ENCODE measurements at regions not wholly inside any gene's neighbourhood (a gene's known extent, or its start where the extent isn't known, plus 50 kb on each side); places are given as distances from the start of the nearest gene placed in this dataset.

DNA sequence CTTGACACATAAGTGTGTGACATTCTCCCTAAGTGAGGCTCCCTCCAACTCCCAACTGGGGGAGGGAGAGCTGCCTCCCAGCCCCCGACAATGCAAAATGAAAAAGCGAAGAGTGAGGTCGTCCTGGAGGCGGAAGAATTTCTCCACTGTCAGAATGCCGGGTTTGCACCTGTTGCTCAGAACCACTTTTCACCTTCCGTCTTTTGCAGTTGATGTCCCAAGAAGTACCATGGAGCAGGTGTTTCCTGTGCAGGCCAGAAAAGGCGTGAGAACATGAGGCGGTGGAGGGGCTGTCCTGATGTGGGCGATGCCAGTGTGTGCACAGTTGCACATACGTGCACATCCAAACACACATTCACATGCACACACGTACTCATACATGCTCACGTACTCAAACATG is 158.6 kb upstream of the AJAP1 start:
- DNase-seq (ENCODE audit: extremely low spot score): no peak
- POLR2A ChIA-PET: no interaction called here
- CTCF ChIA-PET: no interaction called here
- TF ChIP-seq SP1 (IDR thresholded peaks at IDR 0.05) (no peak), FOXA1 (IDR thresholded peaks at IDR 0.05) (no peak), ARNT (IDR thresholded peaks at IDR 0.05) (no peak), BHLHE40 (IDR thresholded peaks at IDR 0.05; ENCODE audit: borderline replicate concordance) (no peak), LEF1 (IDR thresholded peaks at IDR 0.05; ENCODE audit: borderline replicate concordance) (no peak), TARDBP (IDR thresholded peaks at IDR 0.05) (no peak)
- TF ChIP-seq, protein P1, sequence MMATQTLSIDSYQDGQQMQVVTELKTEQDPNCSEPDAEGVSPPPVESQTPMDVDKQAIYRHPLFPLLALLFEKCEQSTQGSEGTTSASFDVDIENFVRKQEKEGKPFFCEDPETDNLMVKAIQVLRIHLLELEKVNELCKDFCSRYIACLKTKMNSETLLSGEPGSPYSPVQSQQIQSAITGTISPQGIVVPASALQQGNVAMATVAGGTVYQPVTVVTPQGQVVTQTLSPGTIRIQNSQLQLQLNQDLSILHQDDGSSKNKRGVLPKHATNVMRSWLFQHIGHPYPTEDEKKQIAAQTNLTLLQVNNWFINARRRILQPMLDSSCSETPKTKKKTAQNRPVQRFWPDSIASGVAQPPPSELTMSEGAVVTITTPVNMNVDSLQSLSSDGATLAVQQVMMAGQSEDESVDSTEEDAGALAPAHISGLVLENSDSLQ (IDR thresholded peaks at IDR 0.05): no peak

DNA sequence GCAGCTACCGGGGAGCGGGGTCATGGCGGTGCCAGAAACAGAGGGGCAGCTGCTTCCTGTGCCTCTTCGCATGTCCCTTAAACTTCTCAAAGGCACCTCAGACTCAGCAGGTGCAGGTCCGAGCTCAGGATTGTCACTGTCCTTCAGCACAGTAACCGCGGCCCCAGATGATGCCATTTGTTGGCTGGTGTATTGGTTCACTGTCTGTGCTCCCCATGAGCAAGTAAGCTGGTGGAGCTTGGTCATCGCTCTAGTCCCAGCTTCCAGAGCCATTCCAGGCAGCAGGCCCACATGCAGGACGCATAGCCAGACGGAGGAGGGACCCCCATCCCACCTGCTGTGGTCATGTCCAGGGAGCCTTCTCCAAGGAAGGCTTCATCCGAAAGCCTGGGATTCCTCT is 154.0 kb upstream of the AJAP1 start:
- TF ChIP-seq SUZ12 (IDR thresholded peaks at IDR 0.05) (no peak), HDGF (IDR thresholded peaks at IDR 0.05; ENCODE audit: borderline replicate concordance) (no peak), FOXA1 (IDR thresholded peaks at IDR 0.05) (no peak), BHLHE40 (IDR thresholded peaks at IDR 0.05; ENCODE audit: borderline replicate concordance) (no peak)
- POLR2A ChIA-PET: no interaction called here
- CTCF ChIA-PET: no interaction called here
- DNase-seq (ENCODE audit: extremely low spot score): no peak

DNA sequence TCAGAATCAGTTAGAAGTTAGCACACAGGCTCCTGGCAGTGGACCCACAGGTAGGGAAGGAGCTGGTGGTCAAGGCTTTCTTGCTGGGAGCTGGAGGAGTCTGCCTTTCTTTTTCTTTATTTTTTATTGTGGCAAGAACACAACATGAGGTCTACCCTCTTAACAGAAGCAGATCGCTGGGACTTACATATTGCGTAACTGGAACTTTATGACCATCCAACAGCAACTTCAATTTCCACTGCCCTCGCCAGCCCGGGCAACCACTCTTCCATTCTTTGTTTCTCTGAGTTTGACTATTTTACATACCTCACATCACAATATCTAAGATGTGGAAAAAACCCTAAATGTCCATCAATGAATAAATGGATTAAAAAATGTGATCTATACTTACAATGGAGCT is 147.8 kb upstream of the AJAP1 start:
- CTCF ChIA-PET: interaction anchor here (0.6 kb wide), 1 partner anchor 269 kb away, joined by 3 read pairs; no protein-coding TSS in a partner anchor
- DNase-seq (ENCODE audit: extremely low spot score): no peak
- POLR2A ChIA-PET: no interaction called here
- TF ChIP-seq FOXA1 (IDR thresholded peaks at IDR 0.05) (no peak), HDGF (IDR thresholded peaks at IDR 0.05; ENCODE audit: borderline replicate concordance) (no peak), LEF1 (IDR thresholded peaks at IDR 0.05; ENCODE audit: borderline replicate concordance) (no peak), L3MBTL2 (conservative IDR thresholded peaks at IDR 0.05) (no peak), SP1 (IDR thresholded peaks at IDR 0.05) (no peak), NFRKB (IDR thresholded peaks at IDR 0.05) (no peak), ELF4 (IDR thresholded peaks at IDR 0.05) (no peak), FOXM1 (IDR thresholded peaks at IDR 0.05; ENCODE audit: borderline replicate concordance) (no peak), FOXK2 (IDR thresholded peaks at IDR 0.05) (no peak), ARNT (IDR thresholded peaks at IDR 0.05) (no peak), ZNF384 (IDR thresholded peaks at IDR 0.05) (no peak), CTBP1 (IDR thresholded peaks at IDR 0.05; ENCODE audit: borderline replicate concordance) (no peak), TARDBP (IDR thresholded peaks at IDR 0.05) (no peak), BHLHE40 (IDR thresholded peaks at IDR 0.05; ENCODE audit: borderline replicate concordance) (no peak), SUZ12 (IDR thresholded peaks at IDR 0.05) (no peak)
- TF ChIP-seq, protein P1 (IDR thresholded peaks at IDR 0.05): no peak

DNA sequence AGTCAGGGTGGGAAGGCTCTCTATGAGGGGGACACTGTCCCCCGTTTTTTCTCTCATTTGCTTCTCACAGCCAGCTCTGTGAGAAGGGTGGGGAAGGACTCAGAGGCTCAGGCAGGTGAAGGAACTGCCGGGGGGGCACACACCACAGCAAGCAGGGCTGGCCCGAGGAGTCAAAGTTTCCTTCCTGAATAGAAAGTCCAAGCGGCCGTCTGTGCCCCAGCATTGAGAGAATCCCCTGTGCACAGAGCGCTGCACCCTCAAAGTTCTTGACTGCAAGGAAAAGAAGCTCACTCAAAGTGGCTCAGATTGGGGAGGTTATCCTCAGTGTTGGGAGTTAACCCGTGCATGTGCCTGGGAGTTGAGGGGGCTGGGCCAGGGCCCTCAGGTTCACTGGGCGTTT is 145.2 kb upstream of the AJAP1 start:
- TF ChIP-seq CTBP1 (IDR thresholded peaks at IDR 0.05; ENCODE audit: borderline replicate concordance): no peak
- no peak for TF ChIP-seq BHLHE40 (IDR thresholded peaks at IDR 0.05; ENCODE audit: borderline replicate concordance)
- no peak for TF ChIP-seq HDGF (IDR thresholded peaks at IDR 0.05; ENCODE audit: borderline replicate concordance)
- TF ChIP-seq L3MBTL2 (conservative IDR thresholded peaks at IDR 0.05): no peak
- TF ChIP-seq FOXM1 (IDR thresholded peaks at IDR 0.05; ENCODE audit: borderline replicate concordance): no peak
- no peak for TF ChIP-seq ELF4 (IDR thresholded peaks at IDR 0.05)
- no peak for TF ChIP-seq SP1 (IDR thresholded peaks at IDR 0.05)
- TF ChIP-seq ZNF384 (IDR thresholded peaks at IDR 0.05): no peak
- no peak for TF ChIP-seq NFRKB (IDR thresholded peaks at IDR 0.05)
- TF ChIP-seq, protein P1 (IDR thresholded peaks at IDR 0.05): no peak
- TF ChIP-seq TARDBP (IDR thresholded peaks at IDR 0.05): no peak
- TF ChIP-seq FOXA1 (IDR thresholded peaks at IDR 0.05): no peak
- no peak for TF ChIP-seq FOXK2 (IDR thresholded peaks at IDR 0.05)
- ChIA-PET CTCF (no interaction called here), POLR2A (no interaction called here)
- no peak for DNase-seq (ENCODE audit: extremely low spot score)

DNA sequence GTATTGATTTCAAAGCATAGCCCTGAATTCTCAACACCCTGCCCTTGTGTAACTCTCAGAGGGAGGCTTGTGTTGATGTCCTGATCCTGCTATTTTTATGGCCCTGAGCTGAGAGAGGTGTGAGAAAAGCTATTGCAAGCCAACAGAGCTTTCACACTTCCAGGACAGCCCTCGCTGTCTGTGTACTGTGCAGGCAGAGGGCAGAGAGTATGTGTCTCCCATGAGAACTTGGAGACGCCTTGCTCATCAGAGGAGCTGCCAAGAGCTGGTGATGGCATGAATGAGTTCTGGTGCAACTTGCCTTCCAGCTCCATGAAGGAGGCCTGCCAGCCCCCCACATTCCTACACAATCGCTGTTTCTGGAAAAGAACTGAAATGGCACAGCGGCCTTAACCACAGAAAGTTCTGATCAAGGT is 144.1 kb upstream of the AJAP1 start:
- TF ChIP-seq ARNT (IDR thresholded peaks at IDR 0.05) (no peak), L3MBTL2 (conservative IDR thresholded peaks at IDR 0.05) (no peak), BHLHE40 (IDR thresholded peaks at IDR 0.05; ENCODE audit: borderline replicate concordance) (no peak), FOXA1 (IDR thresholded peaks at IDR 0.05) (no peak), FOXM1 (IDR thresholded peaks at IDR 0.05; ENCODE audit: borderline replicate concordance) (no peak), FOXK2 (IDR thresholded peaks at IDR 0.05) (no peak), LEF1 (IDR thresholded peaks at IDR 0.05; ENCODE audit: borderline replicate concordance) (no peak), SP1 (IDR thresholded peaks at IDR 0.05) (no peak), TARDBP (IDR thresholded peaks at IDR 0.05) (no peak), ELF4 (IDR thresholded peaks at IDR 0.05) (no peak), NFRKB (IDR thresholded peaks at IDR 0.05) (no peak), HDGF (IDR thresholded peaks at IDR 0.05; ENCODE audit: borderline replicate concordance) (no peak), ZNF384 (IDR thresholded peaks at IDR 0.05) (no peak), CTBP1 (IDR thresholded peaks at IDR 0.05; ENCODE audit: borderline replicate concordance) (no peak)
- TF ChIP-seq, protein P1 (IDR thresholded peaks at IDR 0.05): no peak
- DNase-seq (ENCODE audit: extremely low spot score): no peak
- POLR2A ChIA-PET: no interaction called here
- CTCF ChIA-PET: no interaction called here

DNA sequence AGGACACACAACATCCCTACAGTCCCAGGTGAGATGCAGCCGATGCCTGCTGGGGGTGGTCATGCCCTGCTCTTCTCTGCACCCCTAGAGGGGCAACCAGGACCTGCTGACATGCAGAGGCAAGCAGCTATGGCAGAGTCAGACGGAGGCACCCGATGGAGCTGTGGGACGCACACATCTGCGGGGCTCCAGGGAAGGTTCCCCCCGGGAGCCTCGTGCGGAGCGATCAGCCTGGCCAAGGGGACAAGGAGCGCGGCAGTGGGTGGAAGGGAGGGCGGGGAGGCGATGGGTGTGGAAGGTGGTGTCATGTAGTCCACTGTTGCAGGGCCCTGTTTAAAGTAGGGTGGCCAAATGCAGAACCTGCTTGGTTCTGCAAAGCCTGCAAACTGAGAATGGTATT is 143.0 kb upstream of the AJAP1 start:
- CTCF ChIA-PET: no interaction called here
- TF ChIP-seq, protein P1 (IDR thresholded peaks at IDR 0.05): no peak
- TF ChIP-seq FOXK2 (IDR thresholded peaks at IDR 0.05) (no peak), ELF4 (IDR thresholded peaks at IDR 0.05) (no peak), FOXA1 (IDR thresholded peaks at IDR 0.05) (no peak), SP1 (IDR thresholded peaks at IDR 0.05) (no peak), ARNT (IDR thresholded peaks at IDR 0.05) (no peak), L3MBTL2 (conservative IDR thresholded peaks at IDR 0.05) (no peak), HDGF (IDR thresholded peaks at IDR 0.05; ENCODE audit: borderline replicate concordance) (no peak), NFRKB (IDR thresholded peaks at IDR 0.05) (no peak), LEF1 (IDR thresholded peaks at IDR 0.05; ENCODE audit: borderline replicate concordance) (no peak), CTBP1 (IDR thresholded peaks at IDR 0.05; ENCODE audit: borderline replicate concordance) (no peak), ZNF384 (IDR thresholded peaks at IDR 0.05) (no peak), FOXM1 (IDR thresholded peaks at IDR 0.05; ENCODE audit: borderline replicate concordance) (no peak), TARDBP (IDR thresholded peaks at IDR 0.05) (no peak), BHLHE40 (IDR thresholded peaks at IDR 0.05; ENCODE audit: borderline replicate concordance) (no peak), SUZ12 (IDR thresholded peaks at IDR 0.05) (no peak)
- no peak for DNase-seq (ENCODE audit: extremely low spot score)
- POLR2A ChIA-PET: no interaction called here
